Activated CD8-positive, alpha-beta memory T cell treated with anti-CD3 and anti-CD28 coated beads, Interleukin-2, amount 50 U/mL, for 1 hour (primary cell): ENCODE measurements at regions not wholly inside any gene's neighbourhood (a gene's known extent, or its start where the extent isn't known, plus 50 kb on each side); places are given as distances from the start of the nearest gene placed in this dataset.

Source experiments
- DNase-seq: peaks from one replicate; pipeline ENCODE4 v3.0.0-alpha.2; 2020; ENCODE audit errors: extremely low read depth

DNA sequence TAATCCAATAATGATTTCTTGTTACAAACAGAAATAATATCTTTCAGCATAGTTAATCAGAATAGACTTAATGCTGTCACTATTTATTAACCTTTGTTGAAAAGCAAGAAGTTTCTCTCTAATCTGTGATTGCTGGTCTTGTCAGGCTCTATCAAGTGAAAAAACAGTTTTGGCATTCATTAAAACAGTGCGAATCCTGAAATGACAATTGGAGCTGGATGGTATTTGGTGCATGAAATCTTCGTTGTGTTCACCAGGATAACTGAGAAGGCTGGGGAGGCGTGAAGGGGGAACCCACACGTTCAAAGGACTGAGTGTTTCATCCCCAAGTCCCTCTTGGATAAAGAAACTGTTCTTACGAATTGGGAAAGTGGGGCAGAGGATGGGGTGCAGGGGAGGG lies 190.2 kb upstream of the MYL2 start:
- DNase-seq, result no peak

DNA sequence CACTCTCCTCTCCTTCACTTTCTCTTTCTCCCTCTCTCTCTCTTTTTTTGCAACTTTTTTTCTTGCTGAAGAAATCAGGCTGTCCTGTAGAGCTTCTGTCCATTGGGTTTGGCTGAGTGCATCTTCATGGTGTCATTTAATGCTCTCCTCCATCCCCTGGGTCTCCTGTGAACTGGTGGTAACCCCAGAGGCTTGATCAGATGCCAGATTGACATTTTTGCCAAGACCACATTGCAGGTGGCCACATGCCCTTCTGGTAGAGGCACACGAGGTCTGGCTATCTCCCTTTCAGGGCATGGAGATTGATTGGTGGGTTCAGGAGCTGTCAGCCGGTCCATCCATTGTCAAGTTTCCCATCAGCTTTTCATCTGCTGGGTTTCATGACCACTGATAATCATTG lies 188.3 kb upstream of the MYL2 start:
- no peak for DNase-seq

DNA sequence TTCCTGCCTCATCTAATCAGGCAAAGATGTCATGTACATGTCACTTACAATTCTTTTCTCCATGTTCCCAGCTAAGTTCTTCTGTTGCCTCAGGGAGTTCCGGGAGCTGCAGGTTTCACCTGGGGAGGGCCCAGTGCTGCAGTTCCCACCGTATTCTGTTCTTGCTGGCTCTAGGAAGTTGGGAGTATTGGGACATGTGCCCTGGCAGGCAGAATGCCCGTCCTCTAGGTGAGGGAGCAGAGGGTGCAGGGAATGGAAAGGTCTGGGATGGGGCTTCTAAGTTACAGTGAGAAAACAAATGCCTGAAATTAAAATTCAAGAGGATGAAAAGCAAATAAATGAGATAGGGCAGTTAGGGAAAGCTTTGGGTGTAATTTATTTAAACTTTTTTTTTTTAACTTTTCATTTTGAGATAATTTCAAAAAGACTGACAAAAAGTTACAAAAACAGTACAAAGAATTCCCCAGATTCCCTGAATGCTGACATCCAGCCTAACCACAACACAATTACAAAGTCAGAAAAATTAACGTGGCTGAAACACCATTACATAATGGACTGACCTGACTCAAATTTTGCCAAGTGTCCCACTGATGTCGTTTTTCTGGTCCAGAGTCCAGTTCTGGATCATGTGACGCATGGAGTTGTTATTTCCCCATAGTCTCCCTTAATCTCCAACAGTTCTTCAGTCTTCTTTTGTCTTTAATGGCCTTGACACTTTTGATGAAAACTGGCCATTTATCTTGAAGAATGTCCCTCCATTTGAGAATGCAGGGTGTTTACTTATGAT lies 187.2 kb upstream of the MYL2 start:
- no peak for DNase-seq

DNA sequence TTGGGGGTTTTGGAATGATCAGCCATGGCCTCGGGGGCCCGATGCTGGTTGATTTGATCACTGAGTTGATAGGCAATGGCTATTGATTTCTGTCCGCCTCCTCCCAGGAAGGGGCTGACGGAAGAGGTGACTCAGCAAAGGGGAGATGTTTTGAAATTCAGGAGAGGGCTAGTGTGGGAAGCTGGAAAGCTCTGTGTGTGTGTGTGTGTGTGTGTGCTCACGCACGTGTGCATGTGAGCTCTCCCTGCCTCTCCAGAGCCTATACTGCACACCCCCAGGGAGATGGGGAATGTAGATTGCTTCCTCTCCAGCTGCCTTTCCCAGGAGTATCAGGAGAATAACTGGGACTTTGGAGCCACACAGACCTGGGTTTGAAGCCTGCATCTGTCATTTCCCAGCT lies 184.9 kb upstream of the MYL2 start:
- DNase-seq, result no peak

DNA sequence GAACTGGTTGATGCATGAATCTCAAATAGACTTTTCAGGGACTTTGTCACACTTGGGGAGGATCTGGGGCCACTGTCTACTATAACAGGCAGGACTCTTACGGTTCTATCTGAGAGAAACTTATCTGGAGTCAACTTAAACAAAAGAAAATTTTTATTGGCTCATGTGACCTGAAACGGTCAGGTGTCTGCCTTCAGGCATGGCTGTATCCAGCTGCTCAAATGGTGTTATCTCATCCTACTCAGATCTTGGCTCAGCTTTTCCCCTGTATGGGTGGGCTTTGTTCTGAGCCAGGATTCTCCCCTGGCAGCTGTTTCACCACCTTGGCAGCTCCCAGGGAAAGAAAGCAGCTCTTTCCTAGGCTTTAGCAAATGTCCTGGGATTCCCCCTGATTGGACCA lies 183.2 kb upstream of the MYL2 start:
- no peak for DNase-seq

DNA sequence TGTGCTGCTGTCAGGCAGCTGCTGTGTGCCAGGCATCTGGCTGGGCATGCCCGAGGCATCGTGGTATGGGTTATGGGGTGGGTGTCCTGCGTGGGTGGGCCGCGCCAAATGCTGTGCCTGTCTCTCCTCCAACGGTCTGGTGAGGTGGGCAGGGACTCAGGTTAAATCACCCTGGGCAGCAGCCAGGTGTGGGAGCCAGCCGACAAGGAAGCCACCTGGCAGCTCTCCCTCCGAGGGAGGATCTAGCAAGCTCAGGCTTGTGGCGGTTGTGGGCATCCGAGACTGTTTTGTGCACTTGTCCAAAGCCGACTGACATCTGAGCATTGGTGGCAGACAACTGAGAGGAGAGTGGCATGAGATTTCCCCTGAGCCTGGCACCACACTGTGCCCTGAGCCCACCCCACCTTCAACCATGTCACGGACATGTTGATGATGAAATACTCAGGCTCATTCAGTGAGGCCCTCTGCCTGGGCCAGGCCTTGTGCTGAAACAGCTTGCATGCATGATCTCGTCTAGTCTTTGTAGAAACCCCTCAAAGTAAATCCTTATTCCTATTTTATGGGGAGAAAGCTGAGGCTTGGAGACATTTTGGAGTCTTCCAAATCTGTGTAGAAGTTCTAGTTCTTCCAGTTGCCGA lies 181.8 kb upstream of the MYL2 start:
- no peak for DNase-seq

DNA sequence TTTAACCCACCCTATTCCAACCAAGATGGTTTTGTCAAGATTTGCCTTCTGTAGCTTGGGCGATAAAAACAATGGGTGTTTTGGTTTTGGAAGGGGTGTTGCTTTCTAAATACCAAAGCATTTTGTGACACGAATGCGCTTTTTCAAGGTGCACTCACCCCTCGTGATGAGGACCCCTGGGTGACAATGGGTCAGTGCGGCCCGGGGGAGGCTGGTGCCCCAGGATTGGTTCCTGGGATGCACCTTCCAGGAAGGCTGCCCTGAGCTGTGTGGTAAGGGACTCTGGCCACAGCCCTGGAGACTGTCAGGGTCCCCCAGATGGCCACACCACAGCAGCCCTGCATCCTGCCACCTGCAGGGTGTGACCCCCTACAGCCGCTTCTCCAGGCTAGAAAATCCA lies 180.6 kb upstream of the MYL2 start:
- no peak for DNase-seq

DNA sequence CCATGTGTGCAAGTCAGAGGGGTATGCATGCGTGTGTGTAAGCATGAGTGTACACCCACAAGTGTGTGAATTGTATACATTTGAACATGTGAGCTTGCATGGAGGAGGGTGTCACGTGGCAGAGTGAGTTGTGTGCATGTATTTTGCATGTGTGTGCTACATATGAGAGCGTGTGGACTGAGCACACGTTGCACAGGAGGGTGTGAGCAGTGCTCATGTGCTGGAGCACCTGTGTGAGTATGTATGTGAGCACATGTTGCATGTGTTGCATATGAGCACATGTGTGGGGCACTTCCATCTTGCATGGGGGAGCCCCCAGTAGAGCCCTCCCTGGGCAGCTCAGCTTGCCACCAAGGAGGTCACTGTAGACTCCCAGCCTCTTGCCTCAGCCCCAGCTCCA lies 180.2 kb upstream of the MYL2 start:
- no peak for DNase-seq

DNA sequence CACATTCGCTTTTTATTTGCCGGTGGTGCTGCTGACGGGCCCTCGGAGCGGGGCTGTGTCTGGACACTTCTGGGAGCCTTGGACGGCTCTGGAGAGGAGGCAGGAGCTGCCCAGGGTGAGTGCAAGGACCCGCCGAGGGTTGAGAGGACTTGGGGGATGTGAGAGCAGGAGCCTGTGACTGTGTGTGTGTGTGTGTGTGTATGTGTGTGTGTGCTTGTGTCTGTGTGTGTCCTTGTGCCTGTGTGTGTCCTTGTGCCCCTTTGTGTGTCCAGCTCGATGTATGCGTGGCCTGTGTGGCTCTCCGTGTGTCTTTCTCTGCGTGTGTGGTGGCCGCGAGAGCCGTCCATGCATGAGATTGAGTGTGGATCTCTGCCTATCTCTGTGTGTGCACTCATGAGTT lies 179.6 kb upstream of the MYL2 start:
- DNase-seq, result no peak

DNA sequence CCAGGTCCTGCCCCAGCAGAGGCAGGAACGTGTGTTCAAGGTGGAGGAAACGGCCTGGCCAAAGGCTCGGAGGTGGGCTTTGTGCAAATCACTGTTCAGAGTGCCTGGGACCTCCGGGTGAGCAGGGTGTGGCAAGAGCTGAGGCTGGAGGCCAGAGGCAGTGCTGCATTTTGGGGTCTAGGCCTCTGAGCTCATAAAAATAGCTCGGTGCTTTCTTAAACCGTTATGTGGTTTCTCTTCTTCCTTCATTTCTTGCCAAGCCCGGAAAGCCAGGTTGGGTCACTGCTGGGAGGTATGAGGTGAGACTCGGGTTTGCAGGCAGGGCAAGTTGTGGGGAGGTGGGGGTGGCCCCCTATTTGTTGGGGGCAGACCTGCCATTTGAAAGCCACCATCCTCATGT lies 178.8 kb upstream of the MYL2 start:
- no peak for DNase-seq

DNA sequence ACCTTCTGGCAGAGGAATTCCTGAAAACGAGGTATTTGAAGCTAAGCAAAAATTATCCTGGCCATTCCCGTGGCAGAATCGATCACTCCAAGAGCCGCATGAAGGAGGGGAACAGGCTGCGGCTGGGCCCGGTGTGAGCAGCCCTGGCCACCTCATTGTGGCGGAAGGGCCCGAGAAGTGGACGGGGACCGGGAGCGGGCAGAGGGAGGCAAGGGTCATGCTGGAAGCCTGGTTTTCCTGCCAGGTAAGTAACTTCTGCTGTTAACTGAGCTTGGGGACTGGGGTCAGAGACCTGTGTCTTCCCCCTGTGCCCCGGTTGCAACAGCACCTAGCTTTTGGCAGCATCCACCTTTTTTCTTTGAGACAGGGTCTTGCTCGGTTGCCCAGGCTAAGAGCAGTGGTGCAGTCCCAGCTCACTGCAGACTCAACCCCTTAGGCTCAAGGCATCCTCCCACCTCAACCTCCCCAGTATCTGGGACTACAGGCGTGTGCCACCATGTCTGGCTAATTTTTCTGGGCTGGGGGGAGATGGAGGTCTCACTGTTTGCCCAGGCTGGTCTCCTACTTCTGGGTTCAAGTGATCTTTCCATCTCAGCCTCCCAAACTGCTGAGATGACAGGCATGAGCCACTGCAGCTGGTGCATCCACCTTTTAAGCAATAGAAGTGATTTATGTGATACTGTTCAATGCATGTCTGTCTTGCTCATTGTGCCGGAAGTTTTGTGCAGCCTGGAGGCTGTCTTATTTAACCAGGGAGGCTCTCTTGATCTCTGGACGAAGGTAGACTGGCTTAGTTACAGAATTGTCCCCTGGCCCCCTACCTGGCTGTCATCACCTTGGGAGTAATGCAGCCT lies 174.0 kb upstream of the MYL2 start:
- DNase-seq, result no peak

DNA sequence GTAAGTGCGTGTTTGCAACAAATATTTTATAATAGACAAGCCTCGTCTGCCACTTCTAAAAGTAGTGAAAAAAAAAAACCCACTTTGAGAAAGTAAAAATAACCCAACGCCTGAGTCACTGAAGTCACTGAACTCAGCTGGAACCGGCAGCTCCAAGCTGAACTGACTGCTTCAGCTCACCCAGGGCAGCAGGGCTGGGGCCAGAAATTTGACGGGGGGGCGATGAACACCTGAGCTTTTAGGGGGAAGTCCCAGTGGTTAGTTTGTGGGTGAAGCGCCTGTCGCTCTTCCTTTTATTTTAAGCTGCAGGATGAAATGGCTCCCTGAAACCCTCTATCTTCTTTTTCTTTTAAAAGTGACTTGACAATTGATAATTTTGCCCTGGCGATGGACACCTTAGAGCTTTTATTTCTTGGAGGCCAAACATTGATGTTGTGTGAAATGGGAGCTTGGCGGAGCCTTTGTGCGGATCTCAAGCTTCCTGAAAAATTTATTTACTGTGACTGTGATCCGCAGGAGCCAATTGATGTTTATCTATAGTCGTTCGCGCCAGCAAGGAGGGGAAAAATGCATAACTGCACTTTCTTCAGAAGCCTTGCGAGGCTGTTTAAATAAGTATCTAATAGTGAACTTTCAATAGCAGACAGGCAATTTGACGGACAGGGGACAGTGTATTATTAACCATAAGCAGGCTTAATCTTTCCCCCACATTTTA lies 173.2 kb upstream of the MYL2 start:
- DNase-seq, result no peak

DNA sequence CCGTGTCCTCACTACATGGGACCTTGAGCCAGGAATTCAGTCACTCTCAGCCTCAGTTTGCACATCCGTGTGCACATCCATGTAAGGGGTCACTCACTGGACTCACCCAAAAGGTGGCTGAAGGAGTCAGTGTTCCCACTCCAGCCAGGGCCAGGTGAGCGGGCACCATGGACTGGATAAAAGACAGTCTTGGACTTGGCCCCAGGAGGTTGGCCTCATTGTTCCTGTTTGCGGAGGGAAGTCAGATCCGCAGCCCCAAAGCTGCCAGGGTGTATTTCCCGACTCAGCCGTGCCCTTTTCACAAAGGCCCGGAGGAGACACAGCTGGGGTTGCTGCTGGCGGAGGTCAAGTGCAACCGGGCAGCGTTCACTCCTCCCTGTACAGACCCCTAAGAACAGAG lies 170.7 kb upstream of the MYL2 start:
- DNase-seq, result no peak

DNA sequence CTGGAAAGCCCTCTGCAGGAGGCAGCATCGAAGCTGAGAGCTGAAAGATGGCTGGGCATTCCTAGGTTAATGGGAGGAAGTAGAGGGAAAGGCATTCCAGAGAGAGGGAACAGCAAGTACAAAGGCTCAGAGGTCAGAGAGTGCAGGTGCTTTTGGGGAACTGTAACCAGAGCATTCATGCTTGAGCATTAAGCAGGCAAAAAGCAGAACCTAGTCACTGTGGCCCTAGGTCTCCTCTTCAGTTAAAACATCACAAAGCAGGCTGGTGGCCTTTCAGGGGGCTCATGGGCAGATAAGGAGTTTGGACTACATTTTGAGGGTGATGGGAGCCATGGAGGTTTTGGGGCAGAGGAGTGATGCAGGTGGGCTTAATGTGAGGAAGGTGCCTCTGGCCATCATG lies 169.2 kb upstream of the MYL2 start:
- DNase-seq, result no peak

DNA sequence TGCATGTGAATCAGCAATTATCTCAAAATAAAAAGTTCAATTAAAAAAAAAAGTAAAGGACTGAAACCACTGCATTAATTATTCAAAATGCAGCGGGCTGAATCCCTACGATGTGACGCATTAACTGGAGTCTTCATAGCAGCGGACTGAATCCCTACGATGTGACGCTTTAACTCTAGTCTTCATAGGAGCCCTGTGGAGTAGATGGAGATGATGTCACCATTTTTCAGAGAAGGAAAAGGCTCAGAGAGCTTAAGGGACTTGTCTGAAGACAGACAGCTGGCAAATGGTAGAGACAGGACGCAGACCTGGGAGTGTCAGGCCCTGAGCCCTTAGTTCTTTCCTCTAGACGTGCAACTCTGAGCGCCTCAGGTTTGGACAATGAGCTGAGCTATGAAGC lies 168.0 kb upstream of the MYL2 start:
- no peak for DNase-seq

DNA sequence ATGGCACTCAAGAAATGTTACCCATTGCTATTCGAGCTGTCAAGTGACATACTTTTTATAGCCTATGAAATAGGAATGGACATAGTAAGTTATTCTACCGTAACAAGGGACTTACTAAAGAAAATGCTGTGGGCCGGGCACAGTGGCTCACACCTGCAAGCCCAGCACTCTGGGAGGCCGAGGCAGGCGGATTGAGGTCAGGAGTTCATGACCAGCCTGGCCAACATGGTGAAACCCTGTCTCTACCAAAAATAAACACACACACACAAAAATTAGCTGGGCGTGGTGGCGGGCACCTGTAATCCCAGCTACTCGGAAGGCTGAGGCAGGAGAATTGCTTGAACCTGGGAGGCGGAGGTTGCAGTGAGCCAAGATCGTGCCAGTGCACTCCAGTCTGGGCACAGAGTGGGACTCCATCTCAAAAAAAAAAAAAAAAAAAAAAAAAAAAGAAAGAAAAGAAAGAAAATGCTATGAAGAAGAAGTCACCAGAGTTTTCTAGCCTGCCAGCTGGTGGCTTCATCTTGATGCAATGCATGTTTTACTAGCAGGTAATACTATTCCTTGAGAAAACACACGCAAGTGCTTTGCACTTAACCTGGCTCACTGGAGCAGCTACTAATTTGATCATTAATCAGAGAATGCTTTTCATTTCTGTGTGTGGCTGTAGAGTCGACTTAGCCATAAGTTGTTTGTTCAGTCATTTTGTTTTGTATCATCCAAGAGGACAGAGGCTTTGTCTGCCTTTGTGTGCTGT lies 166.7 kb upstream of the MYL2 start:
- no peak for DNase-seq

DNA sequence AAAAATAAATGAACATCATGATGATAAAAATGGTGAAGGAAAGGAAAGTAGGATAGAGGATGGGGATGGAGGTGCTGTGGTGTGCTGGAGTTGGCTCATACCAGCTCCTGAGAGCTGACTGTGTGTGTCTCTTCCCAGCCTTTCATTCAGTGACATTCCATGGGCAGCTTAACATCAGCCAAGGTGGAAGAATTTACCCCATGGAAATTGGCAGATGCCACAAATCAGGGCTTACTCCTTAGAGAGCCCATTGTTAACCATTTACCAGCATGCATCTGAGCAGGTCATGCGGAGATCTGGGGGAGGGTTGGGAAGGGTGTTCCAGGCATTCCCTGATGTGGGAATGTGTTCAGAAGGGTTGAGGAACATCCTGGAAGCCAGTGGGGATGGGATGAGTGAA lies 164.7 kb upstream of the MYL2 start:
- no peak for DNase-seq

DNA sequence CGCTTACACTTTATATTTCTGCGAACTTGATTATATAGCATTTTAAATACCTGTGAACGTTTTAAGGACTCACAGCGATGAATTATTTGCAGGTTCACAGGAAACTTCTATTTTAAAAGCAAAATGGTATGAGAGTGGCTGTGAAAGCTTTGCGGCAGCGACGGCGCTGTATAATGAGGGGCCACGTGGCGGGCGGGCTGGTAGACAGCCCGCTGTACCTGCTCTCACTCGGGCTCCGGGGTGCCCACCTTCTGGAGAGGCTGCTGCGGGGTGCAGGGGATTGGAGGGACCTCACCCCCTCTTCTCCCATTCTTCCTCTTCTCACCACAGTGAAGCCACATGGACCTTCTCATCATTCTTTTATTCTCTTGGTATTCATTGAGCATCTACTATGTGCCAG lies 164.2 kb upstream of the MYL2 start:
- DNase-seq, result no peak

DNA sequence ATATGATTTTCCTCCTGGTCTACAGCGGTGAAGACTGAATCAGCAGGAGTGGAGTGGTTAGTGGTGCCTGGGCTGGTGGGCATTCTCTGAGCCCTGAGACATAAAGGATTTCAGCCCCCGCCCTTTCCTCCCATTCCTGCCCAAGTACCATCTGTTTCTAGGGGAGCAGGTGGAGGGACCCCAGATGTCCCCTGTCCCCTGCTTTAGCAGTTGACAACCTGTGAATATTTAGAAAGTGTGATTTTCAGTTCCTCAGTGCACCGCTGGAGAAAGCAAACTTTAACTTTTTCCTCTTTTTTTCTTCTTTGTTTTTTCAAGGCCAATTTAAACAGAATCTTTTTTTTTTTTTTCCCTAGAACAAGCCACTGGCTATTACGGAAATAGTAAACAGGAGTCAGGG lies 163.8 kb upstream of the MYL2 start:
- no peak for DNase-seq

DNA sequence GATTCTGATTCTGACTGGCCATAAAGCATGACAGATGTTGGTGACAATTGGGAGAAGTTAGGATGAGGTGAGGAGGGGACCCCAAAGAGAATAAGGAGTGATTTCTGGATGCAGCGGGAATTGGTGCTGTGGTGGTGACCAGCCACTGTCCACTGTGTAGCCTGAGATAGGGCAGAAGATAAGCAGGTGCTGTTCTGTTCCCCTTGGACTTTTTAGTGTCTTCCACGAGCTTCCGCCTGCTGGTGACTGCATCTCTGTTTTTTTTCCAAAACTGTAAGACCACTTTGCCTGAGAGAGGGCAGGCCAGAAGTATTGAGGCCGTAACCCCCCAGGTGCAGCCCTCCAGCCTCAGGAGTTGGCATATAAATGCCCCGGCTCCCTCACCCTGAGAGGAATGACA lies 161.2 kb upstream of the MYL2 start:
- DNase-seq, result no peak

DNA sequence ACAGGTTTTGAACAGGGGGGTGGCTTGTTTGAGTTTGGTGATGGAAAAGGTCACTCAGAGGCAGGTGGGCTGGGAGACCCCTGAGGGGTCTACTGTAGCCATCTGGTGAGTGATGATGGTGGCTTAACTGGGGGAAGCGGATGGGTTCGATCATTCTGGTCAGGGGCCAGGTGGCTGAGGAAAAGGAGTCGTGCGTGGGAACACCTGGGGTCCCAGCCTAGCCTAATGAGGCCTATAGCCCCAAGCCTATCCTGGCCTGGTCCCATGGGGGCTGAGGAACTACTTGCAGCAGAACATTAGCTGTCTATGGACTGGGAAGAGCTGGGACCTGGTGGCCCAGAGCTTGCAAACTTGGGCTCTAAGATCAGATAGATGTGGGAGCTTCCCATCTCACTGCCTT lies 158.4 kb upstream of the MYL2 start:
- no peak for DNase-seq
